GM12878 (cell line): ENCODE measurements at regions not wholly inside any gene's neighbourhood (a gene's known extent, or its start where the extent isn't known, plus 50 kb on each side); places are given as distances from the start of the nearest gene placed in this dataset.

ENCODE experiments used
- CBFB ChIP-seq: IDR thresholded peaks from 2 replicates; pipeline ENCODE4 v1.6.1; 2016; ENCODE audit warnings: antibody characterized with exemption, low read depth
- GATAD2B ChIP-seq: fragments of 450-650 bp; conservative IDR thresholded peaks from 2 replicates; pipeline ENCODE4 v1.6.1; 2017; ENCODE audit warnings: low read depth, mild to moderate bottlenecking, moderate library complexity
- IKZF2 ChIP-seq, 2 experiments: fragments of 450-650 bp; IDR thresholded peaks; 2 replicates each; pipeline ENCODE4 v1.6.1; 2017; ENCODE audit warnings: mild to moderate bottlenecking in 2 of 2, moderate library complexity in 2 of 2
- IRF4 ChIP-seq: IDR thresholded peaks from 2 replicates; pipeline ENCODE4 v1.6.1; 2011; ENCODE audit warnings: low read depth, low read length
- MEF2B ChIP-seq: fragments of 450-650 bp; IDR thresholded peaks from 2 replicates; pipeline ENCODE4 v1.6.1; 2018; ENCODE audit warnings: mild to moderate bottlenecking, moderate library complexity; ENCODE audit not compliant: partially characterized antibody, poor library complexity, severe bottlenecking
- NR2F1 ChIP-seq: fragments of 450-650 bp; conservative IDR thresholded peaks from 2 replicates; pipeline ENCODE4 v1.6.1; 2017; ENCODE audit warnings: mild to moderate bottlenecking
- NRF1 ChIP-seq: conservative IDR thresholded peaks from 2 replicates; pipeline ENCODE4 v1.6.1; 2011; ENCODE audit warnings: mild to moderate bottlenecking, low read depth, low read length, improper control_type of control experiment
- REST ChIP-seq: IDR thresholded peaks from 2 replicates; pipeline ENCODE4 v1.6.1; 2012; ENCODE audit warnings: mild to moderate bottlenecking, low read depth, low read length
- RFX5 ChIP-seq: IDR thresholded peaks from 2 replicates; pipeline ENCODE4 v1.6.1; 2011; ENCODE audit warnings: low read depth, low read length, improper control_type of control experiment
- SMAD5 ChIP-seq: IDR thresholded peaks from 2 replicates; pipeline ENCODE4 v1.6.1; 2016; ENCODE audit warnings: antibody characterized with exemption, low read depth
- USF1 ChIP-seq: IDR thresholded peaks from 2 replicates; pipeline ENCODE4 v1.6.1; 2011; ENCODE audit warnings: borderline replicate concordance, low read depth, mild to moderate bottlenecking, moderate library complexity, mixed read lengths, low read length; ENCODE audit not compliant: insufficient read depth; ENCODE audit errors: extremely low read length
- ZNF622 ChIP-seq: fragments of 450-650 bp; IDR thresholded peaks from 2 replicates; pipeline ENCODE4 v1.6.1; 2017; ENCODE audit warnings: mild to moderate bottlenecking, inconsistent platforms
- TF ChIP-seq, protein P1 (sequence below): fragments of 450-650 bp; IDR thresholded peaks from 2 replicates; pipeline ENCODE4 v1.6.1; 2017; ENCODE audit warnings: mild to moderate bottlenecking, moderate library complexity
- TF ChIP-seq, protein P2 (sequence below): IDR thresholded peaks from 2 replicates; pipeline ENCODE4 v1.6.1; 2012; ENCODE audit warnings: low read depth, low read length, improper control_type of control experiment
- TF ChIP-seq, protein P3 (sequence below): fragments of 450-650 bp; formaldehyde crosslinking; IDR thresholded peaks from 2 replicates; pipeline ENCODE4 v1.4.0; 2022; ENCODE audit warnings: mild to moderate bottlenecking, moderate library complexity

DNA sequence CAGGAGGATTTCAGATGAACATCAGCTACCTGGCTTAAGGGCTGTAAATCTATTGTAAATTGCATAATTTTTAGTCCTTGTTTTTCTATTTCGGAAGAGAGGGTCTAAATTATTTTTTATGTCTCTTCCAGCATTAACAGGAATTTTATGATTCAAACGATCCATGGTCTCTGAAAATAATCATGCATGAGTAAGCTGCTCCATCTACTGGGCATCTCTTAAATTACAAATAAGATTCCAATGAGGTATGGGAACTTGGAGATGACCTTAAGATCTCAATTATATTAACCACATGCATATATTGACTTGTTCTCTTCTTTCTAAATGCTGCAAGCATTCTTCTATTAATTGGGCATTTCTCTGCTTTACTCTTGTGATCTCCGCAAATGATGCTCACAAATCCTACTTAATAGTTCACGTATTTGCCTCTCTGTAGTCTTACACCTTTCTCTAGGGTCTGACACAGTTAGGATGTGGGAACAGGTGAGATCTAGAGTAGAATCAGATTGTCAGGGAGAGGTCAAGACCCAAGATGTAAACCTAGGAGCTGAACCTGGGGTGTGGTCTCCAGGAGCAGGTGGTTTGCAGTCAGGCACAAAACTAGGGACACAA is 86.9 kb downstream of the NUDT12 start (continued):
- TF ChIP-seq NR2F1 (no peak), ZNF622 (no peak), SMAD5 (no peak), GATAD2B (no peak), REST (no peak), NRF1 (no peak), USF1 (no peak), IRF4 (no peak), IKZF2 (IDR thresholded peaks at IDR 0.05) (no peak), CBFB (no peak), MEF2B (no peak), RFX5 (no peak)
- TF ChIP-seq, protein P1, sequence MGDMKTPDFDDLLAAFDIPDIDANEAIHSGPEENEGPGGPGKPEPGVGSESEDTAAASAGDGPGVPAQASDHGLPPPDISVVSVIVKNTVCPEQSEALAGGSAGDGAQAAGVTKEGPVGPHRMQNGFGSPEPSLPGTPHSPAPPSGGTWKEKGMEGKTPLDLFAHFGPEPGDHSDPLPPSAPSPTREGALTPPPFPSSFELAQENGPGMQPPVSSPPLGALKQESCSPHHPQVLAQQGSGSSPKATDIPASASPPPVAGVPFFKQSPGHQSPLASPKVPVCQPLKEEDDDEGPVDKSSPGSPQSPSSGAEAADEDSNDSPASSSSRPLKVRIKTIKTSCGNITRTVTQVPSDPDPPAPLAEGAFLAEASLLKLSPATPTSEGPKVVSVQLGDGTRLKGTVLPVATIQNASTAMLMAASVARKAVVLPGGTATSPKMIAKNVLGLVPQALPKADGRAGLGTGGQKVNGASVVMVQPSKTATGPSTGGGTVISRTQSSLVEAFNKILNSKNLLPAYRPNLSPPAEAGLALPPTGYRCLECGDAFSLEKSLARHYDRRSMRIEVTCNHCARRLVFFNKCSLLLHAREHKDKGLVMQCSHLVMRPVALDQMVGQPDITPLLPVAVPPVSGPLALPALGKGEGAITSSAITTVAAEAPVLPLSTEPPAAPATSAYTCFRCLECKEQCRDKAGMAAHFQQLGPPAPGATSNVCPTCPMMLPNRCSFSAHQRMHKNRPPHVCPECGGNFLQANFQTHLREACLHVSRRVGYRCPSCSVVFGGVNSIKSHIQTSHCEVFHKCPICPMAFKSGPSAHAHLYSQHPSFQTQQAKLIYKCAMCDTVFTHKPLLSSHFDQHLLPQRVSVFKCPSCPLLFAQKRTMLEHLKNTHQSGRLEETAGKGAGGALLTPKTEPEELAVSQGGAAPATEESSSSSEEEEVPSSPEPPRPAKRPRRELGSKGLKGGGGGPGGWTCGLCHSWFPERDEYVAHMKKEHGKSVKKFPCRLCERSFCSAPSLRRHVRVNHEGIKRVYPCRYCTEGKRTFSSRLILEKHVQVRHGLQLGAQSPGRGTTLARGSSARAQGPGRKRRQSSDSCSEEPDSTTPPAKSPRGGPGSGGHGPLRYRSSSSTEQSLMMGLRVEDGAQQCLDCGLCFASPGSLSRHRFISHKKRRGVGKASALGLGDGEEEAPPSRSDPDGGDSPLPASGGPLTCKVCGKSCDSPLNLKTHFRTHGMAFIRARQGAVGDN = no peak
- TF ChIP-seq, protein P2, sequence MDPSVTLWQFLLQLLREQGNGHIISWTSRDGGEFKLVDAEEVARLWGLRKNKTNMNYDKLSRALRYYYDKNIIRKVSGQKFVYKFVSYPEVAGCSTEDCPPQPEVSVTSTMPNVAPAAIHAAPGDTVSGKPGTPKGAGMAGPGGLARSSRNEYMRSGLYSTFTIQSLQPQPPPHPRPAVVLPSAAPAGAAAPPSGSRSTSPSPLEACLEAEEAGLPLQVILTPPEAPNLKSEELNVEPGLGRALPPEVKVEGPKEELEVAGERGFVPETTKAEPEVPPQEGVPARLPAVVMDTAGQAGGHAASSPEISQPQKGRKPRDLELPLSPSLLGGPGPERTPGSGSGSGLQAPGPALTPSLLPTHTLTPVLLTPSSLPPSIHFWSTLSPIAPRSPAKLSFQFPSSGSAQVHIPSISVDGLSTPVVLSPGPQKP = no peak
- TF ChIP-seq, protein P3, sequence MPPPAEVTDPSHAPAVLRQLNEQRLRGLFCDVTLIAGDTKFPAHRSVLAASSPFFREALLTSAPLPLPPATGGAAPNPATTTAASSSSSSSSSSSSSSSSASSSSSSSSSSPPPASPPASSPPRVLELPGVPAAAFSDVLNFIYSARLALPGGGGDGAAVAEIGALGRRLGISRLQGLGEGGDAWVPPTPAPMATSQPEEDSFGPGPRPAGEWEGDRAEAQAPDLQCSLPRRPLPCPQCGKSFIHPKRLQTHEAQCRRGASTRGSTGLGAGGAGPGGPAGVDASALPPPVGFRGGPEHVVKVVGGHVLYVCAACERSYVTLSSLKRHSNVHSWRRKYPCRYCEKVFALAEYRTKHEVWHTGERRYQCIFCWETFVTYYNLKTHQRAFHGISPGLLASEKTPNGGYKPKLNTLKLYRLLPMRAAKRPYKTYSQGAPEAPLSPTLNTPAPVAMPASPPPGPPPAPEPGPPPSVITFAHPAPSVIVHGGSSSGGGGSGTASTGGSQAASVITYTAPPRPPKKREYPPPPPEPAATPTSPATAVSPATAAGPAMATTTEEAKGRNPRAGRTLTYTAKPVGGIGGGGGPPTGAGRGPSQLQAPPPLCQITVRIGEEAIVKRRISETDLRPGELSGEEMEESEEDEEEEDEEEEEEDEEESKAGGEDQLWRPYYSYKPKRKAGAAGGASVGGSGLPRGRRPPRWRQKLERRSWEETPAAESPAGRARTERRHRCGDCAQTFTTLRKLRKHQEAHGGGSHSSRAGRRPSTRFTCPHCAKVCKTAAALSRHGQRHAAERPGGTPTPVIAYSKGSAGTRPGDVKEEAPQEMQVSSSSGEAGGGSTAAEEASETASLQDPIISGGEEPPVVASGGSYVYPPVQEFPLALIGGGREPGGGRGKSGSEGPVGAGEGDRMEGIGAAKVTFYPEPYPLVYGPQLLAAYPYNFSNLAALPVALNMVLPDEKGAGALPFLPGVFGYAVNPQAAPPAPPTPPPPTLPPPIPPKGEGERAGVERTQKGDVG (CRISPR knock-in tag) = no peak
